HEK293 (cell line): ENCODE measurements at regions not wholly inside any gene's neighbourhood (a gene's known extent, or its start where the extent isn't known, plus 50 kb on each side); places are given as distances from the start of the nearest gene placed in this dataset.

Source experiments
- CTCF ChIA-PET: fragments of 350-600 bp; formaldehyde crosslinking; extraction: SDS; loops from one replicate; lab custom pipeline; 2021; ENCODE audit warnings: antibody characterized with exemption; lab: Yijun Ruan, JAX
- POLR2A ChIA-PET: fragments of 300-600 bp; formaldehyde crosslinking; extraction: SDS; loops from one replicate; lab custom pipeline; 2020; ENCODE audit warnings: antibody characterized with exemption, inconsistent platforms; lab: Yijun Ruan, JAX
- H3K27ac ChIP-seq: fragments of 200-500 bp; sonication (Bioruptor generic); 2 replicates; pipeline ENCODE4 v1.5.1; 2014; ENCODE audit warnings: low read depth, low read length, control low read depth, inconsistent platforms; ENCODE audit errors: extremely low read depth
- H3K36me3 ChIP-seq, 2 experiments: fragments of 200-500 bp in 1 of 2; sonication (Bioruptor generic) in 1 of 2; 1 replicate in 1 of 2; 2 replicates in 1 of 2; pipeline ENCODE4 v1.5.1; 2014 to 2017; ENCODE audit warnings: inconsistent platforms in 2 of 2, low read length in 2 of 2; ENCODE audit not compliant: control insufficient read depth in 2 of 2, insufficient read depth in 1 of 2
- H3K4me1 ChIP-seq: fragments of 200-500 bp; sonication (Bioruptor generic); 2 replicates; pipeline ENCODE4 v1.5.1; 2014; ENCODE audit warnings: mild to moderate bottlenecking, low read length, inconsistent platforms; ENCODE audit not compliant: control insufficient read depth, insufficient read depth
- H3K4me3 ChIP-seq: 2 replicates; pipeline ENCODE4 v1.5.1; 2011; ENCODE audit warnings: low read depth, mild to moderate bottlenecking, control low read depth, low read length, moderate library complexity
- H3K9me3 ChIP-seq: fragments of 200-500 bp; sonication (Bioruptor generic); 2 replicates; pipeline ENCODE4 v1.5.1; 2014; ENCODE audit warnings: low read depth, low read length, inconsistent platforms; ENCODE audit not compliant: control insufficient read depth, insufficient read depth
- INSM2 ChIP-seq: fragments of 450-650 bp; formaldehyde crosslinking; IDR thresholded peaks from 2 replicates; pipeline ENCODE4 v1.5.1; 2016; ENCODE audit warnings: missing biosample characterization, missing genetic modification characterization
- KLF1 ChIP-seq: fragments of 450-650 bp; formaldehyde crosslinking; IDR thresholded peaks from 2 replicates; pipeline ENCODE4 v1.5.1; 2016; ENCODE audit warnings: missing biosample characterization, missing genetic modification characterization
- OSR2 ChIP-seq: fragments of 450-650 bp; formaldehyde crosslinking; IDR thresholded peaks from 2 replicates; pipeline ENCODE4 v1.5.1; 2016; ENCODE audit warnings: missing biosample characterization, missing genetic modification characterization
- REST ChIP-seq: fragments of 450-650 bp; formaldehyde crosslinking; IDR thresholded peaks from 2 replicates; pipeline ENCODE4 v1.5.1; 2016; ENCODE audit warnings: missing biosample characterization, missing genetic modification characterization
- SP7 ChIP-seq: fragments of 450-650 bp; formaldehyde crosslinking; IDR thresholded peaks from 2 replicates; pipeline ENCODE4 v1.5.1; 2016; ENCODE audit warnings: missing biosample characterization, missing genetic modification characterization
- TRIM28 ChIP-seq: IDR thresholded peaks from 2 replicates; pipeline ENCODE4 v1.6.1; 2011; ENCODE audit warnings: low read length, control low read depth, borderline replicate concordance
- ZBTB11 ChIP-seq: fragments of 450-650 bp; formaldehyde crosslinking; conservative IDR thresholded peaks from 2 replicates; pipeline ENCODE4 v1.5.1; 2016; ENCODE audit warnings: low read depth, missing biosample characterization, missing genetic modification characterization
- ZBTB20 ChIP-seq: fragments of 450-650 bp; formaldehyde crosslinking; IDR thresholded peaks from 2 replicates; pipeline ENCODE4 v1.5.1; 2016; ENCODE audit warnings: missing biosample characterization, missing genetic modification characterization
- ZBTB8A ChIP-seq: fragments of 450-650 bp; formaldehyde crosslinking; IDR thresholded peaks from 2 replicates; pipeline ENCODE4 v1.5.1; 2016; ENCODE audit warnings: missing biosample characterization, missing genetic modification characterization
- ZNF112 ChIP-seq: fragments of 450-650 bp; formaldehyde crosslinking; IDR thresholded peaks from 2 replicates; pipeline ENCODE4 v1.5.0; 2017; ENCODE audit warnings: missing biosample characterization, missing genetic modification characterization
- ZNF132 ChIP-seq: fragments of 450-650 bp; formaldehyde crosslinking; IDR thresholded peaks from 2 replicates; pipeline ENCODE4 v1.5.1; 2017; ENCODE audit warnings: missing biosample characterization, missing genetic modification characterization, borderline replicate concordance
- ZNF133 ChIP-seq: fragments of 450-650 bp; formaldehyde crosslinking; IDR thresholded peaks from 2 replicates; pipeline ENCODE4 v1.5.1; 2016; ENCODE audit warnings: missing biosample characterization, missing genetic modification characterization
- ZNF138 ChIP-seq: fragments of 450-650 bp; formaldehyde crosslinking; IDR thresholded peaks from 2 replicates; pipeline ENCODE4 v1.5.1; 2016; ENCODE audit warnings: missing biosample characterization, missing genetic modification characterization, borderline replicate concordance
- ZNF169 ChIP-seq: fragments of 450-650 bp; formaldehyde crosslinking; IDR thresholded peaks from 2 replicates; pipeline ENCODE4 v1.5.1; 2016; ENCODE audit warnings: missing biosample characterization, missing genetic modification characterization
- ZNF214 ChIP-seq: fragments of 450-650 bp; formaldehyde crosslinking; IDR thresholded peaks from 2 replicates; pipeline ENCODE4 v1.5.1; 2017; ENCODE audit warnings: missing biosample characterization, mild to moderate bottlenecking, missing genetic modification characterization, borderline replicate concordance
- ZNF311 ChIP-seq: fragments of 450-650 bp; formaldehyde crosslinking; IDR thresholded peaks from 2 replicates; pipeline ENCODE4 v1.5.1; 2017; ENCODE audit warnings: missing biosample characterization, missing genetic modification characterization, borderline replicate concordance
- ZNF37A ChIP-seq: fragments of 450-650 bp; IDR thresholded peaks from 2 replicates; pipeline ENCODE4 v1.5.1; 2018; ENCODE audit warnings: missing biosample characterization, missing genetic modification characterization
- ZNF518A ChIP-seq: fragments of 450-650 bp; formaldehyde crosslinking; conservative IDR thresholded peaks from 2 replicates; pipeline ENCODE4 v1.5.1; 2016; ENCODE audit warnings: low read depth, missing biosample characterization, missing genetic modification characterization
- ZNF624 ChIP-seq: fragments of 450-650 bp; formaldehyde crosslinking; IDR thresholded peaks from 2 replicates; pipeline ENCODE4 v1.5.1; 2017; ENCODE audit warnings: missing biosample characterization, missing genetic modification characterization
- ZNF629 ChIP-seq: fragments of 450-650 bp; formaldehyde crosslinking; IDR thresholded peaks from 2 replicates; pipeline ENCODE4 v1.5.1; 2017; ENCODE audit warnings: missing biosample characterization, missing genetic modification characterization
- ZNF660 ChIP-seq: fragments of 450-650 bp; IDR thresholded peaks from 2 replicates; pipeline ENCODE4 v1.5.1; 2018; ENCODE audit warnings: missing biosample characterization, mild to moderate bottlenecking, missing genetic modification characterization
- ZSCAN16 ChIP-seq: fragments of 450-650 bp; formaldehyde crosslinking; IDR thresholded peaks from 2 replicates; pipeline ENCODE4 v1.5.1; 2016; ENCODE audit warnings: missing biosample characterization, missing genetic modification characterization
- ZSCAN5A ChIP-seq: fragments of 450-650 bp; formaldehyde crosslinking; IDR thresholded peaks from 2 replicates; pipeline ENCODE4 v1.5.1; 2016; ENCODE audit warnings: missing biosample characterization, missing genetic modification characterization

- CTCF ChIA-PET: no interaction called here
These were observed 268.2 kb downstream of the SNAPC1 start for GRCh38 chr14:62030387-62030786.

GRCh38 chr14:62031504-62031903, 269.3 kb downstream of the SNAPC1 start:
- TF ChIP-seq ZSCAN5A (tag by site-specific recombination) (no peak), ZNF138 (tag by site-specific recombination) (no peak), REST (tag by site-specific recombination) (no peak), ZSCAN16 (tag by site-specific recombination) (no peak), ZNF133 (tag by site-specific recombination) (no peak), ZBTB20 (no peak), TRIM28 (no peak), ZNF132 (no peak), ZBTB11 (tag by site-specific recombination) (no peak), ZNF660 (no peak), INSM2 (tag by site-specific recombination) (no peak), KLF1 (tag by site-specific recombination) (no peak), ZNF518A (tag by site-specific recombination) (no peak), ZNF214 (tag by site-specific recombination) (no peak), ZBTB8A (tag by site-specific recombination) (no peak), ZNF169 (tag by site-specific recombination) (no peak), ZNF37A (tag by site-specific recombination) (no peak), ZNF112 (tag by site-specific recombination) (no peak)
- no peak overlapping the region for H3K4me3 ChIP-seq

More at GRCh38 chr14:62030387-62030786, 268.2 kb downstream of the SNAPC1 start:
- POLR2A ChIA-PET: no interaction called here
- Histone ChIP-seq H3K4me3 (no peak overlapping the region), H3K27ac (no peak overlapping the region), H3K9me3 (no peaks in the 10 kb centered on the region), H3K36me3 (no peaks in the 10 kb centered on the region), H3K4me1 (no peaks in the 10 kb centered on the region)
- TF ChIP-seq ZNF629 (tag by site-specific recombination) (no peak), KLF1 (tag by site-specific recombination) (no peak), ZNF624 (no peak), ZNF311 (no peak), SP7 (tag by site-specific recombination) (no peak), OSR2 (no peak)

More at GRCh38 chr14:62031504-62031903, 269.3 kb downstream of the SNAPC1 start:
- ChIA-PET POLR2A (no interaction called here), CTCF (no interaction called here)
- Histone ChIP-seq H3K27ac (no peak overlapping the region), H3K36me3 (no peaks in the 10 kb centered on the region), H3K4me1 (no peaks in the 10 kb centered on the region), H3K9me3 (no peaks in the 10 kb centered on the region)
